Body of pancreas (tissue), 4 donors: ENCODE measurements at regions not wholly inside any gene's neighbourhood (a gene's known extent, or its start where the extent isn't known, plus 50 kb on each side); places are given as distances from the start of the nearest gene placed in this dataset.

Source experiments
- CTCF ChIP-seq, 7 experiments: fragments of 450-650 bp in 4 of 7; fragments of 200-600 bp in 3 of 7; sonication (generic) in 3 of 7; IDR thresholded peaks; one replicate each; pipeline ENCODE4 v1.5.1; 2016 to 2019; ENCODE audit warnings: antibody characterized with exemption in 7 of 7
- POLR2A ChIP-seq, 3 donors: fragments of 450-650 bp; IDR thresholded peaks; one replicate each; pipeline ENCODE4 v1.6.1; 2016; ENCODE audit warnings: antibody characterized with exemption in 3 of 3, mild to moderate bottlenecking in 2 of 3

GRCh38 chr21:20276377-20276776 lies 721.8 kb upstream of the NCAM2 start:
- TF ChIP-seq CTCF (IDR thresholded peaks at IDR 0.05) (no peak), POLR2A (IDR thresholded peaks at IDR 0.05) (no peak)
